ENCODE measurements at regions not wholly inside any gene's neighbourhood (a gene's known extent, or its start where the extent isn't known, plus 50 kb on each side); places are given as distances from the start of the nearest gene placed in this dataset.
A peak's percentile ranks its signal among the peaks of the same experiment; 100 is the strongest.

GRCh38 chr10:31614611-31615010, 295.6 kb downstream of the ZEB1 start:
- DNase-seq (ENCODE audit: extremely low spot score), result no peak
- intact Hi-C loops (cut with DNase I), result no loop called here

GRCh38 chr10:31612082-31612481, 293.1 kb downstream of the ZEB1 start:
- no peak for TF ChIP-seq CTCF (IDR thresholded peaks at IDR 0.05)
- TF ChIP-seq POLR2A (IDR thresholded peaks at IDR 0.05; ENCODE audit: low read depth), result no peak
- no peak for TF ChIP-seq POLR2AphosphoS5 (IDR thresholded peaks at IDR 0.05)
- no peak for TF ChIP-seq EP300 (IDR thresholded peaks at IDR 0.05)
- intact Hi-C loops (cut with DNase I), result no loop called here
- no peak for DNase-seq (ENCODE audit: extremely low spot score)

More at GRCh38 chr10:31614611-31615010, 295.6 kb downstream of the ZEB1 start:
- H3K4me1 ChIP-seq, result peaks cover 8 to 19% (median 18%) of the 10 kb centered on the region in 4 donors
- H3K9me3 ChIP-seq, result no peaks in the 10 kb centered on the region
- H3K27ac ChIP-seq (replicated peaks in 1 of 4), result no peak overlapping the region
- H3K36me3 ChIP-seq, result no peaks in the 10 kb centered on the region
- H3K27me3 ChIP-seq, result no peaks in the 10 kb centered on the region
- TF ChIP-seq POLR2AphosphoS5 (IDR thresholded peaks at IDR 0.05) (no peak), CTCF (IDR thresholded peaks at IDR 0.05) (no peak), EP300 (IDR thresholded peaks at IDR 0.05) (no peak), POLR2A (IDR thresholded peaks at IDR 0.05; ENCODE audit: low read depth) (no peak)
- H3K4me3 ChIP-seq, result no peak overlapping the region
- WGBS, result 100% methylated on average over 1 of the region's 1 CpG

GRCh38 chr10:31611161-31611560, 292.1 kb downstream of the ZEB1 start:
- H3K36me3 ChIP-seq, result no peaks in the 10 kb centered on the region
- no peak overlapping the region for H3K27ac ChIP-seq (replicated peaks in 1 of 4)
- DNase-seq (ENCODE audit: extremely low spot score), result no peak
- H3K9me3 ChIP-seq, result no peaks in the 10 kb centered on the region
- peaks cover 2 to 10% (median 6%) of the 10 kb centered on the region in 4 donors for H3K4me1 ChIP-seq
- intact Hi-C loops (cut with DNase I), result no loop called here
- H3K4me3 ChIP-seq, result no peak overlapping the region
- 92% methylated on average over 7 of the region's 7 CpGs for WGBS
- no peaks in the 10 kb centered on the region for H3K27me3 ChIP-seq
- no peak for TF ChIP-seq EP300 (IDR thresholded peaks at IDR 0.05)
- TF ChIP-seq POLR2AphosphoS5 (IDR thresholded peaks at IDR 0.05), result no peak
- TF ChIP-seq CTCF (IDR thresholded peaks at IDR 0.05), result no peak
- no peak for TF ChIP-seq POLR2A (IDR thresholded peaks at IDR 0.05; ENCODE audit: low read depth)

More at GRCh38 chr10:31612082-31612481, 293.1 kb downstream of the ZEB1 start:
- Histone ChIP-seq H3K4me3 (no peak overlapping the region), H3K9me3 (no peaks in the 10 kb centered on the region), H3K27me3 (no peaks in the 10 kb centered on the region), H3K27ac (replicated peaks in 1 of 4) (no peak overlapping the region), H3K4me1 (peaks cover 0 to 2% (median 0%) of the 10 kb centered on the region in 4 donors), H3K36me3 (no peaks in the 10 kb centered on the region)
- 54% methylated on average over 4 of the region's 4 CpGs for WGBS

- WGBS, result 93% methylated on average over 3 of the region's 3 CpGs
- Histone ChIP-seq H3K27ac (replicated peaks in 1 of 4) (no peak overlapping the region), H3K36me3 (no peaks in the 10 kb centered on the region), H3K4me1 (peaks cover 12 to 39% (median 32%) of the 10 kb centered on the region in 4 donors), H3K27me3 (no peaks in the 10 kb centered on the region), H3K4me3 (no peak overlapping the region), H3K9me3 (no peaks in the 10 kb centered on the region)
- TF ChIP-seq POLR2A (IDR thresholded peaks at IDR 0.05; ENCODE audit: low read depth), result no peak
- TF ChIP-seq POLR2AphosphoS5 (IDR thresholded peaks at IDR 0.05), result no peak
- no peak for TF ChIP-seq CTCF (IDR thresholded peaks at IDR 0.05)
- TF ChIP-seq EP300 (IDR thresholded peaks at IDR 0.05), result no peak
- DNase-seq (ENCODE audit: extremely low spot score), result no peak
- intact Hi-C loops (cut with DNase I), result no loop called here
These were observed 288.5 kb downstream of the ZEB1 start for GRCh38 chr10:31607481-31607880.

- intact Hi-C loops (cut with DNase I), result no loop called here
- no peaks in the 10 kb centered on the region for H3K27me3 ChIP-seq
- no peak for TF ChIP-seq POLR2A (IDR thresholded peaks at IDR 0.05; ENCODE audit: low read depth)
- TF ChIP-seq CTCF (IDR thresholded peaks at IDR 0.05), result no peak
- TF ChIP-seq POLR2AphosphoS5 (IDR thresholded peaks at IDR 0.05), result no peak
- no peak for TF ChIP-seq EP300 (IDR thresholded peaks at IDR 0.05)
- no peaks in the 10 kb centered on the region for H3K36me3 ChIP-seq
- no peaks in the 10 kb centered on the region for H3K9me3 ChIP-seq
- peak; percentile 26 for DNase-seq (ENCODE audit: extremely low spot score)
- H3K4me3 ChIP-seq, result no peak overlapping the region
- H3K4me1 ChIP-seq, result peaks cover 14 to 41% (median 34%) of the 10 kb centered on the region in 4 donors
- no peak overlapping the region for H3K27ac ChIP-seq (replicated peaks in 1 of 4)
These were observed 287.8 kb downstream of the ZEB1 start for GRCh38 chr10:31606841-31607240.

Data from esophagus muscularis mucosa (tissue), 4 donors.